Lower leg skin (tissue), 3 donors: ENCODE measurements at regions not wholly inside any gene's neighbourhood (a gene's known extent, or its start where the extent isn't known, plus 50 kb on each side); places are given as distances from the start of the nearest gene placed in this dataset.

ENCODE experiments used
- CTCF ChIP-seq, 3 donors: fragments of 450-650 bp; IDR thresholded peaks; one replicate each; pipeline ENCODE4 v1.5.1; 2016; ENCODE audit warnings: antibody characterized with exemption in 3 of 3, mild to moderate bottlenecking in 3 of 3, moderate library complexity in 2 of 3
- POLR2A ChIP-seq, 2 donors: fragments of 450-650 bp; IDR thresholded peaks; one replicate each; pipeline ENCODE4 v1.6.1; 2016 to 2017; ENCODE audit warnings: antibody characterized with exemption in 2 of 2, mild to moderate bottlenecking in 1 of 2, moderate library complexity in 1 of 2

DNA sequence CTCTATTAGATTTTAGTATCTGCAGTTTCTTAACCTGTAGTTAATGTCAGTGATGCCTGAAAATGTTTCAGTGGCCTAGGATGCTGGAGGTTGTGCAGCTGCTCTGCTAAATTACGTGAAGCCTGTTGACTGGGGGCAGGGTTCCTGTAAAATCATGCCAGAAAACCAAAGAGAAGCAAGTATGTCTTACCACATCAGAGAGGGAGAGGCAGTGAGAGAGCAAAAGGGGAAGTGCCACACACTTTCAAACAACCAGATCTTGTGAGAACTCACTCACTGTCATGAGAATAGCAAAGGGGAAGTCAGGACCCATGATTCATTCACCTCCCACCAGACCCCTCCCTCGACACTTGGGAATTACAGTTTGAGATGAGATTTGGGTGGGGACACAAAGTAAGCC is 83.9 kb upstream of the CYLC2 start:
- TF ChIP-seq CTCF (IDR thresholded peaks at IDR 0.05): no peak
- no peak for TF ChIP-seq POLR2A (IDR thresholded peaks at IDR 0.05)
